ENCODE measurements at regions not wholly inside any gene's neighbourhood (a gene's known extent, or its start where the extent isn't known, plus 50 kb on each side); places are given as distances from the start of the nearest gene placed in this dataset.

DNA sequence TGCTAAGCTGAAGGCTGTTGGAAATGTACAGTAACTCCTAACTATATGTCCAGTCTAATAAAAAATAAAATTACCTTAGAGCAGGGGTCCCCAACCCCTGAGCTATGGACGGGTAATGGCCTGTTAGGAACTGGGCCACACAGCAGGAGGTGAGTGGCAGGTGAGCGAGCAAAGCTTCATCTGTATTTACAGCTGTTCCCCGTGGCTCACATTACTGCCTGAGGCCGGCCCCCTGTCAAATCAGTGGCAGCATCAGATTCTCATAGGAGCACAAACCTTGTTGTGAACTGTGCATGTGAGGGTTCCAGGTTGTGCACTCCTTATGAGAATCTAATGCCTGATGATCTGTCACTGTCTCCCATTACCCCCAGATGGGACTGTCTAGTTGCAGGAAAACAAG is 73.1 kb upstream of the CXCR4 start:
- Histone ChIP-seq H3K79me2 (ENCODE audit: insufficient read depth, low read depth, low read length) (no peaks in the 10 kb centered on the region), H3K4me2 (ENCODE audit: low read length) (no peak overlapping the region), H3K9me2 (ENCODE audit: insufficient read depth, low read length) (no peaks in the 10 kb centered on the region), H4K20me1 (ENCODE audit: insufficient read depth, low read length) (no peaks in the 10 kb centered on the region), H3K4me1 (ENCODE audit: insufficient read depth, low read length, poor library complexity, severe bottlenecking) (peaks cover 22% of the 10 kb centered on the region), H3K27ac (ENCODE audit: low read depth, low read length, poor library complexity, severe bottlenecking) (no peak overlapping the region), H3K9me3 (ENCODE audit: low read length) (no peaks in the 10 kb centered on the region), H2AFZ (ENCODE audit: low read length) (no peak overlapping the region), H3K4me3 (ENCODE audit: low read depth, low read length, poor library complexity, severe bottlenecking) (no peak overlapping the region), H3K36me3 (ENCODE audit: insufficient read depth, low read length) (no peaks in the 10 kb centered on the region)
- TF ChIP-seq CTCF (conservative IDR thresholded peaks at IDR 0.05; ENCODE audit: low read length): no peak
- no peak for TF ChIP-seq EZH2phosphoT487 (IDR thresholded peaks at IDR 0.05; ENCODE audit: borderline replicate concordance, low read depth, low read length)
- CTCF ChIA-PET (ENCODE audit: unreplicated experiment): no interaction called here
- intact Hi-C loops (cut with micrococcal nuclease; ENCODE audit: unreplicated experiment): no loop called here
- POLR2A ChIA-PET: interaction anchor here (0.6 to 3.0 kb wide), 7 partner anchors 9 to 209 kb away, joined by 3 to 15 read pairs (median 4); no protein-coding TSS in a partner anchor
- BruUV-seq (replicated peaks): no TSS peak
- DNase-seq (ENCODE audit: low spot score): no peak

- TF ChIP-seq EZH2phosphoT487 (IDR thresholded peaks at IDR 0.05; ENCODE audit: borderline replicate concordance, low read depth, low read length): no peak
- TF ChIP-seq CTCF (conservative IDR thresholded peaks at IDR 0.05; ENCODE audit: low read length): no peak
- H3K9me2 ChIP-seq (ENCODE audit: insufficient read depth, low read length): no peaks in the 10 kb centered on the region
- no peak overlapping the region for H3K4me3 ChIP-seq (ENCODE audit: low read depth, low read length, poor library complexity, severe bottlenecking)
- no peaks in the 10 kb centered on the region for H3K79me2 ChIP-seq (ENCODE audit: insufficient read depth, low read depth, low read length)
- DNase-seq (ENCODE audit: low spot score): no peak
- H3K4me2 ChIP-seq (ENCODE audit: low read length): peak overlapping the region; percentile 50
- no peak overlapping the region for H3K27ac ChIP-seq (ENCODE audit: low read depth, low read length, poor library complexity, severe bottlenecking)
- H2AFZ ChIP-seq (ENCODE audit: low read length): peak overlapping the region; percentile 84
- H3K4me1 ChIP-seq (ENCODE audit: insufficient read depth, low read length, poor library complexity, severe bottlenecking): peaks cover 22% of the 10 kb centered on the region
- intact Hi-C loops (cut with micrococcal nuclease; ENCODE audit: unreplicated experiment): no loop called here
- peaks cover 5% of the 10 kb centered on the region; the same call in 1 of the 2 replicates for H3K9me3 ChIP-seq (ENCODE audit: low read length)
- H4K20me1 ChIP-seq (ENCODE audit: insufficient read depth, low read length): no peaks in the 10 kb centered on the region
- CTCF ChIA-PET (ENCODE audit: unreplicated experiment): no interaction called here
- POLR2A ChIA-PET: interaction anchor here (1.1 to 3.0 kb wide), 8 partner anchors 9 to 89 kb away, joined by 3 to 15 read pairs (median 4); no protein-coding TSS in a partner anchor
- no TSS peak for BruUV-seq (replicated peaks)
- H3K36me3 ChIP-seq (ENCODE audit: insufficient read depth, low read length): no peaks in the 10 kb centered on the region
Measured at GRCh38 chr2:136189221-136189782, 71.4 kb upstream of the CXCR4 start.

- DNase-seq (ENCODE audit: low spot score): no peak
- H2AFZ ChIP-seq (ENCODE audit: low read length): no peak overlapping the region
- H3K4me3 ChIP-seq (ENCODE audit: low read depth, low read length, poor library complexity, severe bottlenecking): no peak overlapping the region
- BruUV-seq (replicated peaks): no TSS peak
- intact Hi-C loops (cut with micrococcal nuclease; ENCODE audit: unreplicated experiment): no loop called here
- peaks cover 22% of the 10 kb centered on the region for H3K4me1 ChIP-seq (ENCODE audit: insufficient read depth, low read length, poor library complexity, severe bottlenecking)
- H3K4me2 ChIP-seq (ENCODE audit: low read length): no peak overlapping the region
- ChIA-PET POLR2A (interaction anchor here (0.7 to 3.0 kb wide), 4 partner anchors 8 to 90 kb away, joined by 3 to 15 read pairs (median 4); no protein-coding TSS in a partner anchor), CTCF (ENCODE audit: unreplicated experiment) (no interaction called here)
- no peaks in the 10 kb centered on the region for H3K36me3 ChIP-seq (ENCODE audit: insufficient read depth, low read length)
- no peaks in the 10 kb centered on the region for H3K9me2 ChIP-seq (ENCODE audit: insufficient read depth, low read length)
- peaks cover 5% of the 10 kb centered on the region; the same call in 1 of the 2 replicates for H3K9me3 ChIP-seq (ENCODE audit: low read length)
- TF ChIP-seq EZH2phosphoT487 (IDR thresholded peaks at IDR 0.05; ENCODE audit: borderline replicate concordance, low read depth, low read length) (no peak), CTCF (conservative IDR thresholded peaks at IDR 0.05; ENCODE audit: low read length) (no peak)
- no peaks in the 10 kb centered on the region for H3K79me2 ChIP-seq (ENCODE audit: insufficient read depth, low read depth, low read length)
- H3K27ac ChIP-seq (ENCODE audit: low read depth, low read length, poor library complexity, severe bottlenecking): no peak overlapping the region
- H4K20me1 ChIP-seq (ENCODE audit: insufficient read depth, low read length): no peaks in the 10 kb centered on the region
Measured at GRCh38 chr2:136188086-136188485, 70.1 kb upstream of the CXCR4 start.
